ENCODE measurements at regions not wholly inside any gene's neighbourhood (a gene's known extent, or its start where the extent isn't known, plus 50 kb on each side); places are given as distances from the start of the nearest gene placed in this dataset.

DNA sequence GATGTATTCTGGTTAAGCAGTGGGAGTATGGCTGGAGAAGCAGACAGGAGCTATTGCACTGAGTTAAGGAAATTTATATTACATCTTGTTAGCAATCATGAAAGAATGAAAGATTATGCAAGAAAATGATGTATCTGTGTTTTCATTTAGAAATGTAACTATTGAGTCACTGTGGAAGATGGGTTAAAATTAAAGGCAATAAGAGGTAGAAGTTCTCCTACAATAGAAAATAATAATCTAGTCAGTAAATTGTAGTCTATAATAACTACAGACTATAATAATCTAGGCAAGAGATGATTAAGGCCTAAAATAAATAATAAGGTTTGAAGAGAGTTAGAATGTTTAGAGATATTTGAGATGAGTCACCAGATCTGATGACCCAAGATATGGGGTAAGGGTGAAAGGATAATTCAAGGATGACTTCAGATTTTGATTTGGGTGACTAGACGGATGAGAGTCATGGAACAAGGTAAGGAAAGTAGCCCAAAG lies 371.9 kb upstream of the KCNH7 start:
- Mint-ChIP-seq H3K9me3 (no peaks in the 10 kb centered on the region), H3K27me3 (no peaks in the 10 kb centered on the region), H3K4me3 (no peak overlapping the region), H3K4me1 (no peaks in the 10 kb centered on the region), H3K27ac (no peak overlapping the region), H3K36me3 (no peaks in the 10 kb centered on the region)
- ATAC-seq (ENCODE audit: low read depth in 2 of 2), result no peak
- DNase-seq, result no peak

DNA sequence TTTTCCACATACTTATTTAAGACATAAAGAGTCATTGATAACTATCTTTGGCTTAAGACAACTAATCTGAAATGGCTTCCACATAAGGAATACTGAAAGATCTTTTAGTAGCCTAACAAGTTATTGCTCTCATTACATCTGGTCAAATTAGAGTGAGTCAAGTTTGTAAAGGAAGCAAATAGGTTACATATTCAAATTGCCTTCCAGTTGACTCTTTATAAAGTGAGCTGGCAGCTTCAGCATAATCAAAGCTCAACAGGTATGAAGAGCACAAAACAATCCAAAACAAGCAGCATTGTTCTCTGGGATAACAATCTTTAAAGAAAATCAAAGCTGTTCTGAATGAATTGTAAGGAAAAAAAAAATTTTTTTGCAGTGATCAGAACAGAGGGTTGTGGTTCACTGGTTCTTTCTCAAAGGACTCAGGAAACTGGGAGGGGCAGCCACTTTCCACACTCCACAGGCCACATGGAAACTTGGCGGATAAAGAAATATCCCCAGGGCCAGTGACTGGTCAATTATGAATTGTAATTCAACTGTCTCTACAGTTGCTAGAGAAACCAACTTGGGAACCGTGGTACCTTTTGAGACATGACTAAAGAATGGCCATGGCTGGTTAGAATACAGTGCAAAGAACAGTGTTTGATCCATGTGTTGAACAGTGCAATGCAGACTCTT lies 369.3 kb upstream of the KCNH7 start:
- no peak for DNase-seq
- H3K27ac Mint-ChIP-seq, result no peak overlapping the region
- no peaks in the 10 kb centered on the region for H3K27me3 Mint-ChIP-seq
- H3K4me3 Mint-ChIP-seq, result no peak overlapping the region
- no peaks in the 10 kb centered on the region for H3K36me3 Mint-ChIP-seq
- ATAC-seq (ENCODE audit: low read depth in 2 of 2), result no peak
- no peaks in the 10 kb centered on the region for H3K4me1 Mint-ChIP-seq
- H3K9me3 Mint-ChIP-seq, result no peaks in the 10 kb centered on the region

GRCh38 chr2:163205589-163206254 lies 367.2 kb upstream of the KCNH7 start:
- H3K27me3 Mint-ChIP-seq, result no peaks in the 10 kb centered on the region
- ATAC-seq (ENCODE audit: low read depth in 2 of 2) (no peak), DNase-seq (no peak)
- H3K27ac Mint-ChIP-seq, result no peak overlapping the region
- H3K36me3 Mint-ChIP-seq, result no peaks in the 10 kb centered on the region
- H3K9me3 Mint-ChIP-seq, result no peaks in the 10 kb centered on the region
- no peak overlapping the region for H3K4me3 Mint-ChIP-seq
- no peaks in the 10 kb centered on the region for H3K4me1 Mint-ChIP-seq

- ATAC-seq (ENCODE audit: low read depth in 2 of 2), result no peak
- no peak for DNase-seq
- Mint-ChIP-seq H3K27ac (no peak overlapping the region), H3K36me3 (no peaks in the 10 kb centered on the region), H3K27me3 (peaks cover 0 to 5% (median 0%) of the 10 kb centered on the region in 3 donors), H3K9me3 (no peaks in the 10 kb centered on the region), H3K4me1 (no peaks in the 10 kb centered on the region), H3K4me3 (no peak overlapping the region)
These were observed 362.2 kb upstream of the KCNH7 start for GRCh38 chr2:163200741-163201140.

GRCh38 chr2:163198972-163199371 lies 360.4 kb upstream of the KCNH7 start:
- no peak overlapping the region for H3K4me3 Mint-ChIP-seq
- ATAC-seq (ENCODE audit: low read depth in 2 of 2) (no peak), DNase-seq (no peak)
- H3K27me3 Mint-ChIP-seq, result peaks cover 0 to 5% (median 0%) of the 10 kb centered on the region in 3 donors
- no peak overlapping the region for H3K27ac Mint-ChIP-seq
- no peaks in the 10 kb centered on the region for H3K36me3 Mint-ChIP-seq
- no peaks in the 10 kb centered on the region for H3K4me1 Mint-ChIP-seq
- H3K9me3 Mint-ChIP-seq, result no peaks in the 10 kb centered on the region

GRCh38 chr2:163198007-163198406 lies 359.4 kb upstream of the KCNH7 start:
- no peak for ATAC-seq (ENCODE audit: low read depth in 2 of 2)
- H3K27me3 Mint-ChIP-seq, result peaks cover 0 to 5% (median 0%) of the 10 kb centered on the region in 3 donors
- H3K9me3 Mint-ChIP-seq, result no peaks in the 10 kb centered on the region
- H3K4me1 Mint-ChIP-seq, result no peaks in the 10 kb centered on the region
- H3K4me3 Mint-ChIP-seq, result no peak overlapping the region
- H3K27ac Mint-ChIP-seq, result no peak overlapping the region
- DNase-seq, result no peak
- no peaks in the 10 kb centered on the region for H3K36me3 Mint-ChIP-seq

DNA sequence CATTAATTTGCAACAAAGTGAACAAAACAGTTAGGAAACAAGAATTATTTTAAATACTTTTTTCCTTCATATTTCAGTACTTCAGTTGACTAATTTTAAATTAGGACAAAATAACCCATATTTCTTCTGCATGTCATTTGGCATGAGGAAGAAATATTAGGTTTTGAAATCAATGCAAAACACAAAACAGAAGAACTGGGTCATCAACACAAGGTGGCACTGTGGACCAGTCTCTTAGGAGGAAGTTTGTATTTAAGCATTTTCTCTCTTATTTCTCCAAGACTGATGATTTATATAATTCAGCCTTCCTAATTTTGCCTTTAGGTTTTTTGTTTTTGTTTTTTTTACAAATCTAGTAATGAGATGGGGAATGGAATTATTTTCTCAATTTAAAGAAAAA lies 352.8 kb upstream of the KCNH7 start:
- ATAC-seq (ENCODE audit: low read depth in 2 of 2) (no peak), DNase-seq (no peak)
- Mint-ChIP-seq H3K9me3 (no peaks in the 10 kb centered on the region), H3K27ac (no peak overlapping the region), H3K36me3 (no peaks in the 10 kb centered on the region), H3K4me1 (no peaks in the 10 kb centered on the region), H3K27me3 (no peaks in the 10 kb centered on the region), H3K4me3 (no peak overlapping the region)

- H3K27me3 Mint-ChIP-seq, result no peaks in the 10 kb centered on the region
- no peak for DNase-seq
- no peaks in the 10 kb centered on the region for H3K36me3 Mint-ChIP-seq
- H3K9me3 Mint-ChIP-seq, result no peaks in the 10 kb centered on the region
- no peaks in the 10 kb centered on the region for H3K4me1 Mint-ChIP-seq
- H3K27ac Mint-ChIP-seq, result no peak overlapping the region
- ATAC-seq (ENCODE audit: low read depth in 2 of 2), result no peak
- no peak overlapping the region for H3K4me3 Mint-ChIP-seq
These were observed 349.6 kb upstream of the KCNH7 start for GRCh38 chr2:163187995-163188655.

GRCh38 chr2:163187119-163187518 lies 348.6 kb upstream of the KCNH7 start:
- ATAC-seq (ENCODE audit: low read depth in 2 of 2) (no peak), DNase-seq (no peak)
- H3K9me3 Mint-ChIP-seq, result no peaks in the 10 kb centered on the region
- no peak overlapping the region for H3K4me3 Mint-ChIP-seq
- no peaks in the 10 kb centered on the region for H3K4me1 Mint-ChIP-seq
- H3K27me3 Mint-ChIP-seq, result no peaks in the 10 kb centered on the region
- H3K27ac Mint-ChIP-seq, result no peak overlapping the region
- no peaks in the 10 kb centered on the region for H3K36me3 Mint-ChIP-seq

DNA sequence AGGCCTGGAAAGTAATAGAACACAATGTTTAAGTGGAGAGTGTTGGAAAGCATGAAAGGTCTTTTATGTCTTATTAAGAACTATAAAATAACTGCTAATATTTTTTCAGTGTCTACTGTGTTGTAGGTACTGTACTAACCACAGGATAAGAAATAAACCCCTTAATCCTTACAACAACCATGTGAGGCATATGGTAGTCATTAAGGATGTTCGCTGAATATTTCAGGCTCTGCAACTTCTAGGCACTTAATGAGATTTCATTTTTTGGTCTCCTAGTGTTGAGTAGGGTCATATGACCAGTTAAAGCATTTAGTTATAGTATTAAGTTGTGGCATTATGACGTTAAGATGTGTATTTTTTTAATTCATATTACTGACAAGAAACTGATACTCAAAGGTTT lies 346.6 kb upstream of the KCNH7 start:
- Mint-ChIP-seq H3K9me3 (no peaks in the 10 kb centered on the region), H3K27me3 (peaks cover 0 to 7% (median 3%) of the 10 kb centered on the region in 3 donors), H3K4me3 (no peak overlapping the region), H3K4me1 (no peaks in the 10 kb centered on the region), H3K36me3 (no peaks in the 10 kb centered on the region), H3K27ac (no peak overlapping the region)
- DNase-seq, result no peak
- no peak for ATAC-seq (ENCODE audit: low read depth in 2 of 2)

- Mint-ChIP-seq H3K27me3 (peaks cover 0 to 7% (median 3%) of the 10 kb centered on the region in 3 donors), H3K4me1 (no peaks in the 10 kb centered on the region), H3K36me3 (no peaks in the 10 kb centered on the region), H3K9me3 (no peaks in the 10 kb centered on the region), H3K27ac (no peak overlapping the region), H3K4me3 (no peak overlapping the region)
- DNase-seq (no peak), ATAC-seq (ENCODE audit: low read depth in 2 of 2) (no peak)
These were observed 344.3 kb upstream of the KCNH7 start for GRCh38 chr2:163182764-163183354.

GRCh38 chr2:163177592-163177991 lies 339.0 kb upstream of the KCNH7 start:
- Mint-ChIP-seq H3K27me3 (peaks cover 0 to 7% (median 3%) of the 10 kb centered on the region in 3 donors), H3K36me3 (no peaks in the 10 kb centered on the region), H3K4me3 (no peak overlapping the region), H3K9me3 (no peaks in the 10 kb centered on the region), H3K27ac (no peak overlapping the region), H3K4me1 (no peaks in the 10 kb centered on the region)
- DNase-seq (no peak), ATAC-seq (ENCODE audit: low read depth in 2 of 2) (no peak)

DNA sequence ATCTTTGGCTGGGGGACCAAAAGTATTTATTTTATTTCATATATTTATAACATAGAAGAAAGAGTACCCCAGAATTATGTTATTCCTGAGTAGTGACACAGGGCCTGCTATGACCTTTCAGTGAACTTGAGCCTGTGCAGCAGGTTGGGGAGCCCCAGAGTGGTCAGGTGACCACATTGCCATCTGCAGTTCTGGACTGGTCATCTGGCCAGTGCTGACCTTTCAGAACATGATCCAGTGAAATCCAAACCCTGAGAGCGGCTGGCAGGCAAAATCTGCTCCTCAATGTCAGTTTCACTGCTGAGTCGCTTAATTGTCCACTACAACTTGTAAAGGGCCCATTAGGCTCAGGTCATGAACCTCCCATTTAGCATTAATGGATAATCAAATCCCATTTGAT lies 336.7 kb upstream of the KCNH7 start:
- ATAC-seq (ENCODE audit: low read depth in 2 of 2) (no peak), DNase-seq (no peak)
- no peaks in the 10 kb centered on the region for H3K27me3 Mint-ChIP-seq
- no peaks in the 10 kb centered on the region for H3K9me3 Mint-ChIP-seq
- H3K36me3 Mint-ChIP-seq, result no peaks in the 10 kb centered on the region
- no peaks in the 10 kb centered on the region for H3K4me1 Mint-ChIP-seq
- H3K4me3 Mint-ChIP-seq, result no peak overlapping the region
- H3K27ac Mint-ChIP-seq, result no peak overlapping the region

- no peaks in the 10 kb centered on the region for H3K9me3 Mint-ChIP-seq
- H3K27ac Mint-ChIP-seq, result no peak overlapping the region
- no peak overlapping the region for H3K4me3 Mint-ChIP-seq
- DNase-seq (no peak), ATAC-seq (ENCODE audit: low read depth in 2 of 2) (no peak)
- peaks cover 5 to 6% (median 5%) of the 10 kb centered on the region in 3 donors for H3K27me3 Mint-ChIP-seq
- H3K4me1 Mint-ChIP-seq, result no peaks in the 10 kb centered on the region
- no peaks in the 10 kb centered on the region for H3K36me3 Mint-ChIP-seq
These were observed 335.0 kb upstream of the KCNH7 start for GRCh38 chr2:163173591-163173990.

Measured in naive B cell (primary cell).